ENCODE measurements at regions not wholly inside any gene's neighbourhood (a gene's known extent, or its start where the extent isn't known, plus 50 kb on each side); places are given as distances from the start of the nearest gene placed in this dataset.

- TF ChIP-seq ZNF8 (CRISPR knock-in tag; IDR thresholded peaks at IDR 0.05), result no peak
- TF ChIP-seq RARB (CRISPR knock-in tag; IDR thresholded peaks at IDR 0.05), result no peak
- TF ChIP-seq ISL1 (CRISPR knock-in tag; IDR thresholded peaks at IDR 0.05), result no peak
- no peak for TF ChIP-seq CSDC2 (CRISPR knock-in tag; IDR thresholded peaks at IDR 0.05)
- no peak for TF ChIP-seq POU6F1 (CRISPR knock-in tag; IDR thresholded peaks at IDR 0.05; ENCODE audit: borderline replicate concordance, low read depth)
- no peak for TF ChIP-seq CREB5 (CRISPR knock-in tag; IDR thresholded peaks at IDR 0.05; ENCODE audit: low read depth)
- no peak for TF ChIP-seq PPARA (CRISPR knock-in tag; IDR thresholded peaks at IDR 0.05; ENCODE audit: borderline replicate concordance)
- no peak for TF ChIP-seq ZFP30 (CRISPR knock-in tag; IDR thresholded peaks at IDR 0.05)
- TF ChIP-seq OSR1 (CRISPR knock-in tag; IDR thresholded peaks at IDR 0.05), result no peak
- TF ChIP-seq PATZ1 (CRISPR knock-in tag; IDR thresholded peaks at IDR 0.05; ENCODE audit: borderline replicate concordance), result no peak
- no peak for TF ChIP-seq TOX (CRISPR knock-in tag; IDR thresholded peaks at IDR 0.05; ENCODE audit: borderline replicate concordance)
- no peak for TF ChIP-seq CSRNP3 (CRISPR knock-in tag; IDR thresholded peaks at IDR 0.05)
Measured at GRCh38 chr5:29897916-29898315, 1295.6 kb upstream of the CDH6 start.

Measured in SK-N-SH treated with all-trans-retinoic acid at 6 μM for 48 hours (cell line).